GM10266 (cell line): ENCODE measurements at regions not wholly inside any gene's neighbourhood (a gene's known extent, or its start where the extent isn't known, plus 50 kb on each side); places are given as distances from the start of the nearest gene placed in this dataset.

Source experiments
- DNase-seq: peaks from one replicate; pipeline ENCODE4 v3.0.0; 2012; ENCODE audit errors: extremely low spot score
- TF ChIP-seq, protein P1 (sequence below): IDR thresholded peaks from 2 replicates; pipeline ENCODE4 v1.5.1; 2012; ENCODE audit warnings: mild to moderate bottlenecking, low read depth; ENCODE audit not compliant: control insufficient read depth, insufficient read depth; ENCODE audit errors: missing control alignments

DNA sequence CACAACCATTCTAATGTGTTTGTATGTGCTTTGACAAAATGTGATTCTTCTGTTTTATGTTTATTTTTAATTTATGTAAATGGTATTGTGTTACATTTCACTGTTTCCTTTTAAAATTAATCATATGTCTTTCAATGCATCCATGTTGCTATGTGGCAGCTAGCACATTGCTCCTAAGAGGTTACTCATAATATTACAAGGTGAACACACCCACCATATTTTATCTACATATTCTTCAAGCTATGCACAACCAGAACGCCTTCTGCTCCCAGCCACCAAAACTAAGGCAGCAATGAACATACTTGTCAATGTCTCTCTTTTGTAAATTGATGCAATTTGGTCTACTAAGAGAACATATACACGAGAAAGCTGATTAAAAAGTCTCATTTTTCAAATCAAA lies 160.6 kb upstream of the OSR1 start:
- TF ChIP-seq, protein P1, sequence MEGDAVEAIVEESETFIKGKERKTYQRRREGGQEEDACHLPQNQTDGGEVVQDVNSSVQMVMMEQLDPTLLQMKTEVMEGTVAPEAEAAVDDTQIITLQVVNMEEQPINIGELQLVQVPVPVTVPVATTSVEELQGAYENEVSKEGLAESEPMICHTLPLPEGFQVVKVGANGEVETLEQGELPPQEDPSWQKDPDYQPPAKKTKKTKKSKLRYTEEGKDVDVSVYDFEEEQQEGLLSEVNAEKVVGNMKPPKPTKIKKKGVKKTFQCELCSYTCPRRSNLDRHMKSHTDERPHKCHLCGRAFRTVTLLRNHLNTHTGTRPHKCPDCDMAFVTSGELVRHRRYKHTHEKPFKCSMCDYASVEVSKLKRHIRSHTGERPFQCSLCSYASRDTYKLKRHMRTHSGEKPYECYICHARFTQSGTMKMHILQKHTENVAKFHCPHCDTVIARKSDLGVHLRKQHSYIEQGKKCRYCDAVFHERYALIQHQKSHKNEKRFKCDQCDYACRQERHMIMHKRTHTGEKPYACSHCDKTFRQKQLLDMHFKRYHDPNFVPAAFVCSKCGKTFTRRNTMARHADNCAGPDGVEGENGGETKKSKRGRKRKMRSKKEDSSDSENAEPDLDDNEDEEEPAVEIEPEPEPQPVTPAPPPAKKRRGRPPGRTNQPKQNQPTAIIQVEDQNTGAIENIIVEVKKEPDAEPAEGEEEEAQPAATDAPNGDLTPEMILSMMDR, result no peak
- no peak for DNase-seq

DNA sequence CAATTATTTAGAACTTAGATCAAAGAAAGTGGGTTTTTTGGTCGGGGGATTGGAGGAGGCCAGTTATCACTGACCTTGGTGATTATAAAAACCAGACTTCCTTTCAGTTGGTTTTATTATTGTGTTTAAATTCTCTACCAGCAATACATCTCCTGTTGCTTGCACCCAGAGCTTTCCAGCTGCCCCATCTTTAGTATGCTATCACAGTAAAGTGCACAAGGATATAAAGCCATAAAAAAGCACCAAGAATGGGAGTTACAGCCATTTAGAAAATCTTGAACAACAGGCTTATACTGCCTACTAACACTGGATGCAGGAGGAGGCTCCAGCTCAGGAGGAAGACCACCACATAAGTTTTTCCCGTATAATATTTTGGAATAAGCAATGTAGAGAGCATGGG lies 148.7 kb upstream of the OSR1 start:
- no peak for DNase-seq

DNA sequence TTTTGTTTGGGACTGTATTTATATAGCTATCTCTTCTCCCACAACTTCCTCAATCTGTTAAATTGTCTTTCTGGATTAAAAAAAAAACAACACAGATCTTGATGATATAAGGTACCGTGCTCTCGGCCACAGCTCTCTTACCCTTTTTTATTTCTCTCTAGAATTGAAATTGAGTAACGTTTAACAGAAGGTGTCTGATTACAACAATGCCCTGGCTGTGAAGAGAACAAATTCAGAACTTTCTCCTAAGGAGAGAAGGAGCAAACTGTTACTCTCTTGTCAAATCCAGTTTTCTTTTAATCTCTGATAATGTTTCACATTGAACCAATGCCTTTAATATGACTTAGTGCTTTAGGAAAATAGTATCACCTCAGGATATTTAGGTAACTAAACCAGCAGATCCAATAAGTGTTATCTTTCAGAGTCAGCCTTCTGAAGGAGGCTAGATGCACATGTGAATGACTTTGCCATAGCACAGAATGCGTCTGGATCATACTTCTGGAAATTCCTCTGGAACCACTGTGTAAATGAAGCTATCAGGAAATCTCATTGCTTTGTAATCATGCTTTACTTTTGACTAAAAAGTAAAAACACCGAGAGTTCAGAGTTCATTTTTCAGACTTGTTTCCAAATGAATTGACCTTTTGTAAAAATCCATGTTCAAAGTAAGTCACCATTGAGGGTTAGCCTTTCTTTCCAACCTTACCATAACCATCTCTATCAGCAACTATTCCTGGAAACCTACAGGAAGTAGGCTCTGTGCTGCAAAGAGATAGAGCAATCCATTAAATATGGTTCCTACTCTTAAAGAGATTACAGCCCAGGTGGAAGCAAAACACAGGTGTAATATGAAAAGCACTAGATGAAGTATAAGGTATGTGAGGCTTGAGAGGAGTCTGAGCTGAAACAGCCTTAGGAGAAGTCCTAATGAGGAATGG lies 147.0 kb upstream of the OSR1 start:
- TF ChIP-seq, protein P1, result no peak
- no peak for DNase-seq

More for the DNA sequence above, 148.7 kb upstream of the OSR1 start:
- TF ChIP-seq, protein P1, result no peak

DNA sequence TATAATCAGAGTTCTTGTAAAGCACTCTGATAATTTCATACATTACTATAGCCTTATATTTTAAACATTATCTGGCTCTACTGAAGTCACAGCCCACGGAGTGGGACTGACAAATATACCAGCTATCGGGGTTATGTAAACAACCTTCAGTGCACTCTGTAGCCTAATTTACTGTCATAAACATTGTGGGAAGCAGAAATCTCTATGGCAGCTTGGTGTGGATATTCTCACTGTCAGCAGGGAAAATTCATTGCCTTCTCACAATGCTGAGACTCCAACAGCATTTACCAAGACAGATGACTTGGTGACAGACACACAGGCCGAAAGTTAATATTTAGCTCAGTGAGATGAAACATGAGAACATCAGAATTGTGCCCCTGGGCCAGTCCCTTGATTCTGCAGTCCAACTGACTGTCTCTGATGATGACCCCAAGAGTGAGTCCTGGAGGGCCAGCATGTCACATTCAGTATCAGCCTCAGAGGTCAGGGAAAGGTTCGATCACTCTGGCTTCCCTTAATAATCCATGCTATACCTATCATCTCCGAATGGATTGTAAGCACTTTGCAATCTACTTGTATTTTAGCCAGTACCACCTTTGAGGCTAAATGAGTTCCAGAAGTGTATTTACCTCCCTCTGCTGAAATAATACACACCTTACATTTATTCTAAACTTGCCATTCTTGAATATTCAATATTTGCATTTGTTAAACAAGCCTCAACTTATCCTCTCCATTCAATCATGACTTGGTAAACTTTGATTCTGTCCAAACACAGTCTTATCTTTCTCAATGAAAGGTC lies 146.2 kb upstream of the OSR1 start:
- no peak for DNase-seq
- TF ChIP-seq, protein P1, result no peak

DNA sequence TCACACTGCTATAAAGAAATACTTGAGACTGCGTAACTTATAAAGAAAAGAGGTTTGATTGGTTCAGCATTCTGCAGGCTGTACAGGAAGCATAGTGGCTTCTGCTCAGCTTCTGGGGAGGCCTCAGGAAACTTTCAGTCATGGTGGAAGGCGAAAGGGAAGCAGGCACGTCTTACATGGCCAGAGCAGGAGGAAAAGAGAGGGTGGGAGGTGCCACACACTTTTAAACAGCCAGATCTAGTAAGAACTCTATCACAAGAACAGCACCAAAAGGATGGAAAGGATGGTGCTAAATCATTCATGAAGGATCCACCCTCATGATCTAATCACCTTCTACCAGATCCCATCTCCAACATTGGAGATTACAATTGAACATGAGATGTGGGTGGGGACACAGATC lies 145.5 kb upstream of the OSR1 start:
- TF ChIP-seq, protein P1, result no peak
- no peak for DNase-seq

DNA sequence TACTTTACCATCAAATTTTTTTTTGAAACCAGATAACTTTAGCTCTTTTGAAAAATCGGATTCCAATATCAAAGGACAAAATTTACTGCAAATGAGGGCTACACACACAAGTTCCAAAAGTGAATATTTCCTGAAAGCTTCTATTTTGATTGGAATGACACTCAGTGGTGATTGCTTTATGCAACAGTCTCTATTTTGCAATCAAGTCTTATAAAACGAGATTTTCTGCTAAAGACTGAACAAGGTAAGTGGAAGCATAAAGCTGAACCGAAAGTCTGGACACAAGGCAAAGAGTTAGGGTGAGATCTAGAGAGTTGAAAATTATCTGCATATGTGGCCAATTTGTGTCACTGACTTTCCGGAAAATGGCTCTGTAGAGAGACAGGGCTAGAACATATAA lies 145.0 kb upstream of the OSR1 start:
- no peak for DNase-seq
- TF ChIP-seq, protein P1, result no peak
